LoVo (cell line): ENCODE measurements at regions not wholly inside any gene's neighbourhood (a gene's known extent, or its start where the extent isn't known, plus 50 kb on each side); places are given as distances from the start of the nearest gene placed in this dataset.

Source experiments
- DNase-seq: peaks from one replicate; pipeline ENCODE4 v3.0.0-alpha.2; 2016; ENCODE audit warnings: low spot score

- DNase-seq, result no peak
Observed at GRCh38 chr10:128528781-128529180, 402.6 kb upstream of the MKI67 start.

GRCh38 chr10:128529225-128529624, 403.0 kb upstream of the MKI67 start:
- DNase-seq, result no peak

- DNase-seq, result no peak
Observed at GRCh38 chr10:128530301-128530700, 404.1 kb upstream of the MKI67 start.

- DNase-seq, result no peak
Observed at GRCh38 chr10:128530946-128531345, 404.7 kb upstream of the MKI67 start.

- no peak for DNase-seq
Observed at GRCh38 chr10:128534686-128535085, 408.5 kb upstream of the MKI67 start.

GRCh38 chr10:128536259-128536658, 410.0 kb upstream of the MKI67 start:
- no peak for DNase-seq

- DNase-seq, result no peak
Observed at GRCh38 chr10:128537834-128538330, 411.7 kb upstream of the MKI67 start.

GRCh38 chr10:128538671-128539070, 412.4 kb upstream of the MKI67 start:
- no peak for DNase-seq

- no peak for DNase-seq
Observed at GRCh38 chr10:128539510-128540127, 413.4 kb upstream of the MKI67 start.

GRCh38 chr10:128540128-128540762, 414.0 kb upstream of the MKI67 start:
- DNase-seq, result no peak

GRCh38 chr10:128540781-128541761, 414.8 kb upstream of the MKI67 start:
- no peak for DNase-seq

- DNase-seq, result no peak
Observed at GRCh38 chr10:128541926-128542475, 415.8 kb upstream of the MKI67 start.

- no peak for DNase-seq
Observed at GRCh38 chr10:128542659-128543058, 416.4 kb upstream of the MKI67 start.

- no peak for DNase-seq
Observed at GRCh38 chr10:128543151-128543550, 416.9 kb upstream of the MKI67 start.

GRCh38 chr10:128545216-128545615, 419.0 kb upstream of the MKI67 start:
- no peak for DNase-seq

- DNase-seq, result no peak
Observed at GRCh38 chr10:128546651-128547165, 420.5 kb upstream of the MKI67 start.

GRCh38 chr10:128549101-128549608, 422.9 kb upstream of the MKI67 start:
- DNase-seq, result no peak

- DNase-seq, result no peak
Observed at GRCh38 chr10:128550045-128550444, 423.8 kb upstream of the MKI67 start.

- DNase-seq, result no peak
Observed at GRCh38 chr10:128551475-128551874, 425.3 kb upstream of the MKI67 start.

- no peak for DNase-seq
Observed at GRCh38 chr10:128553755-128554154, 427.5 kb upstream of the MKI67 start.

GRCh38 chr10:128556182-128557110, 430.2 kb upstream of the MKI67 start:
- DNase-seq, result no peak
